22Rv1 (cell line): ENCODE measurements at regions not wholly inside any gene's neighbourhood (a gene's known extent, or its start where the extent isn't known, plus 50 kb on each side); places are given as distances from the start of the nearest gene placed in this dataset.

ENCODE experiments used
- CTCF ChIP-seq: fragments of 450-650 bp; IDR thresholded peaks from 2 replicates; pipeline ENCODE4 v1.5.1; 2017; ENCODE audit warnings: mild to moderate bottlenecking
- ZFX ChIP-seq: fragments of 450-650 bp; IDR thresholded peaks from 2 replicates; pipeline ENCODE4 v1.6.1; 2017; ENCODE audit warnings: antibody characterized with exemption, borderline replicate concordance

- TF ChIP-seq CTCF (no peak), ZFX (no peak)
Measured at GRCh38 chrX:39654952-39655351, 442.8 kb downstream of the BCOR start.
